ENCODE measurements at regions not wholly inside any gene's neighbourhood (a gene's known extent, or its start where the extent isn't known, plus 50 kb on each side); places are given as distances from the start of the nearest gene placed in this dataset.

DNA sequence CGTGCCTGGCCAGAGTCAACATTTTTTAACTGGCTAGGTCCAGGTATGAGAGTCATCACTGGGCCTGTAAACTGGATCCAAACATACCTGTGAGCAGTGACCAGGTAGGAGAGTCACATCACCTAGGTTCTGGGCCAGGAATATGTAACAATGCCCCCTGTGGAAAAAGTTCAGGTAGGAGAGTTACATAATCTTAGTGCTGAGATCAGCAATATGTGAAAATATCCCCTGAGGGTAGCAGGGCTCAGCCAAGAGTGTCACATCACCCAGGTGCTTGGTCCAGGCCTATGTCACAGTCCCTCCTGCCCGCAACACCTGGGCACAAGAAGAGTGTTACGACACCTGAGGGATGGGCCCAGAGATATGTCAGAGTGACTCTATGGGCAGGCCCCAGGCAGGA lies 2104.7 kb downstream of the TP53TG3F start:
- DNase-seq (ENCODE audit: low read depth) (no peak), FAIRE-seq (no peak)
- no peak for TF ChIP-seq EZH2 (IDR thresholded peaks at IDR 0.05; ENCODE audit: insufficient read depth, low read length)
- no peak for TF ChIP-seq CTCF (IDR thresholded peaks at IDR 0.05; ENCODE audit: insufficient read depth, low read depth, low read length)
- Mint-ChIP-seq H3K27ac (ENCODE audit: unreplicated experiment) (no peak overlapping the region), H3K4me3 (ENCODE audit: unreplicated experiment) (no peak overlapping the region), H3K9me3 (ENCODE audit: unreplicated experiment) (peaks cover 7% of the 10 kb centered on the region), H3K4me1 (ENCODE audit: low read depth, unreplicated experiment) (no peaks in the 10 kb centered on the region), H3K27me3 (ENCODE audit: low read depth, unreplicated experiment) (no peaks in the 10 kb centered on the region), H3K36me3 (ENCODE audit: low read depth, unreplicated experiment) (no peaks in the 10 kb centered on the region)
- Histone ChIP-seq H4K20me1 (ENCODE audit: insufficient read depth, low read length) (no peaks in the 10 kb centered on the region), H3K9ac (ENCODE audit: low read length) (no peak overlapping the region), H3K4me3 (ENCODE audit: insufficient read depth, low read depth, low read length) (no peak overlapping the region), H3K36me3 (ENCODE audit: insufficient read depth, low read length) (no peaks in the 10 kb centered on the region), H3K79me2 (ENCODE audit: insufficient read depth, low read length) (no peaks in the 10 kb centered on the region), H3K4me2 (ENCODE audit: low read length) (no peak overlapping the region), H3K4me1 (ENCODE audit: insufficient read depth, low read length) (no peaks in the 10 kb centered on the region), H2AFZ (ENCODE audit: low read depth, low read length) (no peak overlapping the region), H3K27me3 (ENCODE audit: insufficient read depth, low read length) (no peaks in the 10 kb centered on the region), H3K27ac (ENCODE audit: low read depth, low read length) (no peak overlapping the region), H3K9me3 (ENCODE audit: insufficient read depth, low read depth, low read length) (peaks cover 9% of the 10 kb centered on the region)

DNA sequence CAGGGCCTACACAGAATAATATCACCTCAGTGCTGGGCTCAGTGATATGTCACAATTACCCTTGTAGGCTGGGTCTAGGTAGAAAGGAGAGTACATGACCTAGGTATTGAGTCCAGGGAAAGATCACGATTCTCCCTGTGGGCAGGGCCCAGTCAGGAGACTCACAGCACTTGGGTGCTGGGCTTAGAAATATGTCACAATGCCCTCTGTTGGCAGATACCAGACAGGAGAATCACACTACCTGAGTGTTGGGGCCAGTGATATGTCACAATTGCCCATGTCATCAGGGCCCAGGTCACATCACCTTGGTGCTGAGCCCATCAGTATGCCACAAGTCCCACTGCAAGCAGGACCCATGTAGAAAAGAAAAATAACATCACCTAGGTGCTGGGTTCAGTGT lies 2105.5 kb downstream of the TP53TG3F start:
- Mint-ChIP-seq H3K27ac (ENCODE audit: unreplicated experiment) (no peak overlapping the region), H3K27me3 (ENCODE audit: low read depth, unreplicated experiment) (no peaks in the 10 kb centered on the region), H3K4me1 (ENCODE audit: low read depth, unreplicated experiment) (no peaks in the 10 kb centered on the region), H3K9me3 (ENCODE audit: unreplicated experiment) (peaks cover 3% of the 10 kb centered on the region), H3K36me3 (ENCODE audit: low read depth, unreplicated experiment) (no peaks in the 10 kb centered on the region), H3K4me3 (ENCODE audit: unreplicated experiment) (no peak overlapping the region)
- TF ChIP-seq EZH2 (IDR thresholded peaks at IDR 0.05; ENCODE audit: insufficient read depth, low read length) (no peak), CTCF (IDR thresholded peaks at IDR 0.05; ENCODE audit: insufficient read depth, low read depth, low read length) (no peak)
- Histone ChIP-seq H3K27ac (ENCODE audit: low read depth, low read length) (no peak overlapping the region), H2AFZ (ENCODE audit: low read depth, low read length) (no peak overlapping the region), H3K79me2 (ENCODE audit: insufficient read depth, low read length) (no peaks in the 10 kb centered on the region), H3K9me3 (ENCODE audit: insufficient read depth, low read depth, low read length) (peaks cover 17% of the 10 kb centered on the region), H4K20me1 (ENCODE audit: insufficient read depth, low read length) (no peaks in the 10 kb centered on the region), H3K4me3 (ENCODE audit: insufficient read depth, low read depth, low read length) (no peak overlapping the region), H3K4me2 (ENCODE audit: low read length) (no peak overlapping the region), H3K4me1 (ENCODE audit: insufficient read depth, low read length) (no peaks in the 10 kb centered on the region), H3K36me3 (ENCODE audit: insufficient read depth, low read length) (no peaks in the 10 kb centered on the region), H3K27me3 (ENCODE audit: insufficient read depth, low read length) (no peaks in the 10 kb centered on the region), H3K9ac (ENCODE audit: low read length) (no peak overlapping the region)
- FAIRE-seq (no peak), DNase-seq (ENCODE audit: low read depth) (no peak)

- H4K20me1 ChIP-seq (ENCODE audit: insufficient read depth, low read length) = no peaks in the 10 kb centered on the region
- no peaks in the 10 kb centered on the region for H3K36me3 ChIP-seq (ENCODE audit: insufficient read depth, low read length)
- no peak overlapping the region for H3K27ac ChIP-seq (ENCODE audit: low read depth, low read length)
- H3K4me3 ChIP-seq (ENCODE audit: insufficient read depth, low read depth, low read length) = no peak overlapping the region
- Mint-ChIP-seq H3K4me3 (ENCODE audit: unreplicated experiment) (no peak overlapping the region), H3K27ac (ENCODE audit: unreplicated experiment) (no peak overlapping the region), H3K9me3 (ENCODE audit: unreplicated experiment) (peaks cover 3% of the 10 kb centered on the region), H3K36me3 (ENCODE audit: low read depth, unreplicated experiment) (no peaks in the 10 kb centered on the region), H3K4me1 (ENCODE audit: low read depth, unreplicated experiment) (no peaks in the 10 kb centered on the region), H3K27me3 (ENCODE audit: low read depth, unreplicated experiment) (no peaks in the 10 kb centered on the region)
- H3K4me2 ChIP-seq (ENCODE audit: low read length) = no peak overlapping the region
- FAIRE-seq (no peak), DNase-seq (ENCODE audit: low read depth) (no peak)
- no peak overlapping the region for H3K9ac ChIP-seq (ENCODE audit: low read length)
- TF ChIP-seq EZH2 (IDR thresholded peaks at IDR 0.05; ENCODE audit: insufficient read depth, low read length) (no peak), CTCF (IDR thresholded peaks at IDR 0.05; ENCODE audit: insufficient read depth, low read depth, low read length) (no peak)
- H3K27me3 ChIP-seq (ENCODE audit: insufficient read depth, low read length) = no peaks in the 10 kb centered on the region
- no peaks in the 10 kb centered on the region for H3K79me2 ChIP-seq (ENCODE audit: insufficient read depth, low read length)
- H3K4me1 ChIP-seq (ENCODE audit: insufficient read depth, low read length) = no peaks in the 10 kb centered on the region
- H2AFZ ChIP-seq (ENCODE audit: low read depth, low read length) = no peak overlapping the region
- peaks cover 17% of the 10 kb centered on the region for H3K9me3 ChIP-seq (ENCODE audit: insufficient read depth, low read depth, low read length)
These were observed 2106.2 kb downstream of the TP53TG3F start for GRCh38 chr16:35565626-35566025.

Data from astrocyte (in vitro differentiated cells and primary cell).